Esophagus muscularis mucosa (tissue), 4 donors: ENCODE measurements at regions not wholly inside any gene's neighbourhood (a gene's known extent, or its start where the extent isn't known, plus 50 kb on each side); places are given as distances from the start of the nearest gene placed in this dataset.

Experiments
- DNase-seq: peaks from one replicate; pipeline ENCODE4 v3.0.0-alpha.2; 2017; ENCODE audit errors: extremely low spot score
- H3K27ac ChIP-seq, 4 donors: fragments of 200-600 bp; sonication (generic); replicated peaks in 1 of 4; 1 replicate in 3 of 4; 2 replicates in 1 of 4; pipeline ENCODE4 v1.5.1; 2016 to 2019; ENCODE audit warnings: mild to moderate bottlenecking in 1 of 4
- H3K27me3 ChIP-seq, 4 donors: fragments of 200-600 bp; sonication (generic); one replicate each; pipeline versions ENCODE4 v1.5.1 to v1.6.0; 2016 to 2019
- H3K36me3 ChIP-seq, 4 donors: fragments of 200-600 bp; sonication (generic); one replicate each; pipeline ENCODE4 v1.5.1; 2016 to 2019
- H3K4me1 ChIP-seq, 4 donors: fragments of 200-600 bp; sonication (generic); one replicate each; pipeline ENCODE4 v1.5.1; 2016 to 2019
- H3K4me3 ChIP-seq, 4 donors: fragments of 200-600 bp; sonication (generic); 1 replicate in 2 of 4; 2 replicates in 2 of 4; pipeline ENCODE4 v1.5.1; 2016 to 2019; ENCODE audit warnings: mild to moderate bottlenecking in 4 of 4, moderate library complexity in 1 of 4
- H3K9me3 ChIP-seq, 4 donors: fragments of 200-600 bp; sonication (generic); 1 replicate in 3 of 4; 2 replicates in 1 of 4; pipeline ENCODE4 v1.5.1; 2016 to 2019
- EP300 ChIP-seq: sonication (generic); formaldehyde crosslinking; IDR thresholded peaks from one replicate; pipeline ENCODE4 v1.6.1; 2017; ENCODE audit warnings: antibody characterized with exemption
- POLR2A ChIP-seq: fragments of 450-650 bp; IDR thresholded peaks from one replicate; pipeline ENCODE4 v1.6.1; 2017; ENCODE audit warnings: antibody characterized with exemption, moderate library complexity, mild to moderate bottlenecking, low read depth
- POLR2AphosphoS5 ChIP-seq, 2 donors: sonication (generic); formaldehyde crosslinking; IDR thresholded peaks; one replicate each; pipeline ENCODE4 v1.6.1; 2017; ENCODE audit warnings: antibody characterized with exemption in 2 of 2
- WGBS: methylation state at CpG from one replicate; pipeline ENCODE4 v1.1.5; 2018; 5-methylcytosine and 5-hydroxymethylcytosine counted together
- intact Hi-C: fragments of 100-400 bp; cut with DNase I; formaldehyde crosslinking; loops from one replicate; pipeline ENCODE4 v1.15.1; 2023
- TF ChIP-seq, protein P1 (sequence below), 3 experiments: fragments of 200-600 bp in 2 of 3; fragments of 450-650 bp in 1 of 3; sonication (generic) in 2 of 3; IDR thresholded peaks; one replicate each; pipeline ENCODE4 v1.5.1; 2017 to 2019; ENCODE audit warnings: antibody characterized with exemption in 3 of 3, mild to moderate bottlenecking in 2 of 3, moderate library complexity in 1 of 3

DNA sequence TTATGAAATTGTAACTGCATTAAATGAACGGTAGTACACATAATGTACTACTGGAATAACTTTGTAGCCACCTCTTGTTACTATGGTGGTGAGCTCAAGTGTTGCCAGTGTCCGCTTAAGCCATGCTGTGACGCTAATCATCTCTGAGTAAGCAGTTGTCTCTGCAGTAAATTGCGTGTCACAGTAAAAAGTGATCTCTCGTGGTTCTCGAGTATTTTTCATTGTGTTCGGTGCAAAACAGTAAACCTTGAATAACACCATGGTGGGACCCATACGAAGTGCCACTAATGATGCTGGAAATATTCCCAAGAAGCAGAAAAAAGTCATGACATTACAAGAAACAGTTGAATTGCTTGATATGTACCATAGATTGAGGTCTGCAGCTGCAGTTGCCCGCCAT, 524.8 kb downstream of the SOX5 start:
- DNase-seq = no peak
- Histone ChIP-seq H3K27ac (no peak overlapping the region), H3K36me3 (no peaks in the 10 kb centered on the region), H3K27me3 (no peaks in the 10 kb centered on the region), H3K9me3 (no peaks in the 10 kb centered on the region), H3K4me1 (no peaks in the 10 kb centered on the region), H3K4me3 (no peak overlapping the region)
- 84% methylated on average over 9 of the region's 9 CpGs for WGBS
- intact Hi-C loops = no loop called here
- TF ChIP-seq POLR2A (no peak), EP300 (no peak)

DNA sequence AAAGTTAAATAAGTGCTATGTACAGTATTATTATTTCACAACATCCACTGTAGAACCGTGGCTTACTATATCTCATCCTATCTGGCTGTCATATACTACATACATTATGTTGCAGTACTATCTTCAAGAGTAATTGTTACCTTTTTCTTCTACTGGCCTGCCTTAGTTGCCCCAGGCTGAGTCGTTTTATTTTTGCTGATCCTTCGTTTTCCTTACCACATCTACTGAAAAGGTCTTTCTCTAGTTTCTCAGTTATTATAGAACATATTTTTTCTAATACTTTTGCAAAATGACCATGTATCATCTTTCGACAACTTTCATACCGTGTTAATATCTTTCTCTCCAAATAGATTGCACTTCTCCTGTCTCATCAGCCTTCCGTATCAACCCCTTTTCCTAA, 523.1 kb downstream of the SOX5 start:
- Histone ChIP-seq H3K27me3 (no peaks in the 10 kb centered on the region), H3K4me3 (no peak overlapping the region), H3K9me3 (no peaks in the 10 kb centered on the region), H3K27ac (no peak overlapping the region), H3K36me3 (no peaks in the 10 kb centered on the region), H3K4me1 (no peaks in the 10 kb centered on the region)
- TF ChIP-seq EP300 = no peak
- TF ChIP-seq, protein P1, sequence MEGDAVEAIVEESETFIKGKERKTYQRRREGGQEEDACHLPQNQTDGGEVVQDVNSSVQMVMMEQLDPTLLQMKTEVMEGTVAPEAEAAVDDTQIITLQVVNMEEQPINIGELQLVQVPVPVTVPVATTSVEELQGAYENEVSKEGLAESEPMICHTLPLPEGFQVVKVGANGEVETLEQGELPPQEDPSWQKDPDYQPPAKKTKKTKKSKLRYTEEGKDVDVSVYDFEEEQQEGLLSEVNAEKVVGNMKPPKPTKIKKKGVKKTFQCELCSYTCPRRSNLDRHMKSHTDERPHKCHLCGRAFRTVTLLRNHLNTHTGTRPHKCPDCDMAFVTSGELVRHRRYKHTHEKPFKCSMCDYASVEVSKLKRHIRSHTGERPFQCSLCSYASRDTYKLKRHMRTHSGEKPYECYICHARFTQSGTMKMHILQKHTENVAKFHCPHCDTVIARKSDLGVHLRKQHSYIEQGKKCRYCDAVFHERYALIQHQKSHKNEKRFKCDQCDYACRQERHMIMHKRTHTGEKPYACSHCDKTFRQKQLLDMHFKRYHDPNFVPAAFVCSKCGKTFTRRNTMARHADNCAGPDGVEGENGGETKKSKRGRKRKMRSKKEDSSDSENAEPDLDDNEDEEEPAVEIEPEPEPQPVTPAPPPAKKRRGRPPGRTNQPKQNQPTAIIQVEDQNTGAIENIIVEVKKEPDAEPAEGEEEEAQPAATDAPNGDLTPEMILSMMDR (IDR thresholded peaks at IDR 0.05) = no peak
- no peak for TF ChIP-seq POLR2A
- TF ChIP-seq POLR2AphosphoS5 (IDR thresholded peaks at IDR 0.05) = no peak
- intact Hi-C loops = no loop called here
- no peak for DNase-seq
- 72% methylated on average over 6 of the region's 6 CpGs for WGBS

DNA sequence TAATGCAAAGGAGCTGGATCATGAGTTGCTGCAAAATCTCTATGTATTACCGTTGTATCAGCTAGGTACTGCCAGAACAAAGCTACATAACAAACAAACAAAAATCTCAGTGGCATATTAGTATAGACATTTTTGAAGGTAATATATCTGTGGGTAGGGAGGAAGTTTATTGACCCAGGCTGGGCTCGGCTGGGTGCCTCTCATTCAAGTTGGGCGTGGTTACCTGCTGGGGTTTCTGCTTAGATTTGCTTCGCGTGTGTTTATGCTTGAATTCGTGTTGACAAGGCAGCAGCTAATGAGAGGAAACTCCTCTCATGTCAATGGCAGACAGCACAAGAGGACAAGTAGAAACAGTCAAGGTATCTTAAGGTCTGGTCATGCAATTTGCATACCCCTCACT, 520.7 kb downstream of the SOX5 start:
- no peaks in the 10 kb centered on the region for H3K4me1 ChIP-seq
- H3K36me3 ChIP-seq = no peaks in the 10 kb centered on the region

DNA sequence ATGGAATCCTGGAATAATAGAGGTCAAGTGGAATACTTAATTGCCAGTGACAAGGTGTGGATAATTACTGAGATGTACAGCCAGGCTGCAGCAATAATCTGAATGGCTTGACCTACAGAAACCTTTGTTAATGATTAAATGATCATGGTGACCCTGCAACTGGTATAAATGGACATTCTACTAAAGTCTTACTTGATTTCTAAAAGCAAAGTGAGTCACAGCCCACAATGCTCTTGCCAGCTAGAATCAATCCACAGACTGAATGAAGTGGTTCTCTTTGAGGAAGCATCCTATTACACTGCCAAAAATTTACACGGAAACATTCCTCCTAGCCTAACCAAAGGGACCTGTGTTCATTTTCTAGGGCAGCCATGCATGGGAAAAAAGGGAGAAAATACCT, 518.5 kb downstream of the SOX5 start:
- 100% methylated on average over 1 of the region's 1 CpG for WGBS
- Histone ChIP-seq H3K36me3 (no peaks in the 10 kb centered on the region), H3K9me3 (no peaks in the 10 kb centered on the region), H3K4me1 (no peaks in the 10 kb centered on the region), H3K4me3 (no peak overlapping the region), H3K27me3 (no peaks in the 10 kb centered on the region), H3K27ac (no peak overlapping the region)
- intact Hi-C loops = no loop called here
- no peak for TF ChIP-seq POLR2A
- TF ChIP-seq, protein P1 (IDR thresholded peaks at IDR 0.05) = no peak
- no peak for TF ChIP-seq POLR2AphosphoS5 (IDR thresholded peaks at IDR 0.05)
- TF ChIP-seq EP300 = no peak
- DNase-seq = no peak

More for the DNA sequence above, 520.7 kb downstream of the SOX5 start:
- H3K27me3 ChIP-seq = no peaks in the 10 kb centered on the region
- no peak overlapping the region for H3K27ac ChIP-seq
- H3K4me3 ChIP-seq = no peak overlapping the region
- no peak for DNase-seq
- no peaks in the 10 kb centered on the region for H3K9me3 ChIP-seq
- WGBS = 81% methylated on average over 6 of the region's 6 CpGs
- intact Hi-C loops = no loop called here
- no peak for TF ChIP-seq POLR2AphosphoS5 (IDR thresholded peaks at IDR 0.05)
- TF ChIP-seq, protein P1 (IDR thresholded peaks at IDR 0.05) = no peak
- no peak for TF ChIP-seq POLR2A
- TF ChIP-seq EP300 = no peak

DNA sequence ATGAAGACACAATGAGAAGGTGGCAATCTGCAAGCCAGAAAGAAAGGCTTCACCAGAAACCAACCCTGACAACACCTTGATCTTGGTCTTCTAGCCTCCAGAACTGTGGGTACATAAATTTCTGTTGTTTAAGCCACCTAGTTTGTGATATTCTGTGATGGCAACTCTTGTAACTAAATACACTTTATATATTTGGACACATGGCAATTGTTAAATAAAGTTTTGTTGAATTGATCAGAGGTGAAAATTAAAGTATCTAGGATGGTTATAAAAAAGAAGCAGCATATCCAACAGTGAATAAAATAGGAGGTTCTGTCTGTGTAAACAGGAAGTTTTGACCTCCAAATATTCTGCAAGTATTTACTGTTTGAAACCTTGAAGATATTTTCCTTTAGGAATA, 516.3 kb downstream of the SOX5 start:
- Histone ChIP-seq H3K4me1 (no peaks in the 10 kb centered on the region), H3K36me3 (no peaks in the 10 kb centered on the region), H3K27me3 (no peaks in the 10 kb centered on the region), H3K4me3 (no peak overlapping the region), H3K9me3 (no peaks in the 10 kb centered on the region), H3K27ac (no peak overlapping the region)
- intact Hi-C loops = no loop called here
- no peak for TF ChIP-seq EP300
- no peak for TF ChIP-seq POLR2A
- TF ChIP-seq, protein P1 (IDR thresholded peaks at IDR 0.05) = no peak
- no peak for TF ChIP-seq POLR2AphosphoS5 (IDR thresholded peaks at IDR 0.05)
- no peak for DNase-seq
